ENCODE measurements at regions not wholly inside any gene's neighbourhood (a gene's known extent, or its start where the extent isn't known, plus 50 kb on each side); places are given as distances from the start of the nearest gene placed in this dataset.

GRCh38 chr22:22746963-22747933 lies 102.8 kb downstream of the GGTLC2 start:
- no peaks in the 10 kb centered on the region for H3K36me3 ChIP-seq (ENCODE audit: control insufficient read depth, insufficient read depth, low read length)
- no peak for TF ChIP-seq CTCF (IDR thresholded peaks at IDR 0.05; ENCODE audit: insufficient read depth, low read length, poor library complexity, severe bottlenecking)
- no peaks in the 10 kb centered on the region for H3K27me3 ChIP-seq (replicated peaks; ENCODE audit: control insufficient read depth, insufficient read depth, low read length)
- no peak overlapping the region for H3K4me3 ChIP-seq (replicated peaks; ENCODE audit: low read depth, low read length)
- DNase-seq (ENCODE audit: extremely low read depth, insufficient read length) = peak; percentile 20

GRCh38 chr22:22748297-22748743 lies 103.9 kb downstream of the GGTLC2 start:
- no peaks in the 10 kb centered on the region for H3K27me3 ChIP-seq (replicated peaks; ENCODE audit: control insufficient read depth, insufficient read depth, low read length)
- H3K4me3 ChIP-seq (replicated peaks; ENCODE audit: low read depth, low read length) = no peak overlapping the region
- TF ChIP-seq CTCF (IDR thresholded peaks at IDR 0.05; ENCODE audit: insufficient read depth, low read length, poor library complexity, severe bottlenecking) = peak; percentile 63
- DNase-seq (ENCODE audit: extremely low read depth, insufficient read length) = no peak
- no peaks in the 10 kb centered on the region for H3K36me3 ChIP-seq (ENCODE audit: control insufficient read depth, insufficient read depth, low read length)

- Histone ChIP-seq H3K27me3 (replicated peaks; ENCODE audit: control insufficient read depth, insufficient read depth, low read length) (no peaks in the 10 kb centered on the region), H3K4me3 (replicated peaks; ENCODE audit: low read depth, low read length) (no peak overlapping the region), H3K36me3 (ENCODE audit: control insufficient read depth, insufficient read depth, low read length) (no peaks in the 10 kb centered on the region)
- no peak for TF ChIP-seq CTCF (IDR thresholded peaks at IDR 0.05; ENCODE audit: insufficient read depth, low read length, poor library complexity, severe bottlenecking)
- DNase-seq (ENCODE audit: extremely low read depth, insufficient read length) = no peak
These were observed 104.3 kb downstream of the GGTLC2 start for GRCh38 chr22:22748756-22749155.

- TF ChIP-seq CTCF (IDR thresholded peaks at IDR 0.05; ENCODE audit: insufficient read depth, low read length, poor library complexity, severe bottlenecking) = no peak
- no peak overlapping the region for H3K4me3 ChIP-seq (replicated peaks; ENCODE audit: low read depth, low read length)
- no peaks in the 10 kb centered on the region for H3K36me3 ChIP-seq (ENCODE audit: control insufficient read depth, insufficient read depth, low read length)
- no peaks in the 10 kb centered on the region for H3K27me3 ChIP-seq (replicated peaks; ENCODE audit: control insufficient read depth, insufficient read depth, low read length)
- DNase-seq (ENCODE audit: extremely low read depth, insufficient read length) = no peak
These were observed 104.8 kb downstream of the GGTLC2 start for GRCh38 chr22:22749167-22749758.

- no peak overlapping the region for H3K4me3 ChIP-seq (replicated peaks; ENCODE audit: low read depth, low read length)
- DNase-seq (ENCODE audit: extremely low read depth, insufficient read length) = no peak
- no peaks in the 10 kb centered on the region for H3K36me3 ChIP-seq (ENCODE audit: control insufficient read depth, insufficient read depth, low read length)
- no peaks in the 10 kb centered on the region for H3K27me3 ChIP-seq (replicated peaks; ENCODE audit: control insufficient read depth, insufficient read depth, low read length)
- TF ChIP-seq CTCF (IDR thresholded peaks at IDR 0.05; ENCODE audit: insufficient read depth, low read length, poor library complexity, severe bottlenecking) = no peak
These were observed 106.1 kb downstream of the GGTLC2 start for GRCh38 chr22:22750335-22751042.
